Progenitor cell of endocrine pancreas (in vitro differentiated cells): ENCODE measurements at regions not wholly inside any gene's neighbourhood (a gene's known extent, or its start where the extent isn't known, plus 50 kb on each side); places are given as distances from the start of the nearest gene placed in this dataset.

ENCODE experiments used
- DNase-seq: peaks from one replicate; pipeline ENCODE4 v3.0.0; 2021; ENCODE audit warnings: low spot score; ENCODE audit not compliant: unreplicated experiment
- H3K27ac Mint-ChIP-seq: 2 replicates; pipeline ENCODE4 v1.8.0; 2021; ENCODE audit warnings: mild to moderate bottlenecking, moderate library complexity, mixed read lengths
- H3K27me3 Mint-ChIP-seq: 2 replicates; pipeline ENCODE4 v1.8.0; 2021; ENCODE audit warnings: mixed read lengths
- H3K36me3 Mint-ChIP-seq: 2 replicates; pipeline ENCODE4 v1.8.0; 2022; ENCODE audit warnings: mixed read lengths; ENCODE audit not compliant: insufficient read depth
- H3K4me1 Mint-ChIP-seq: 2 replicates; pipeline ENCODE4 v1.8.0; 2021; ENCODE audit warnings: low read depth, mixed read lengths
- H3K4me3 Mint-ChIP-seq: 2 replicates; pipeline ENCODE4 v1.8.0; 2021; ENCODE audit warnings: low read depth, mild to moderate bottlenecking, moderate library complexity, mixed read lengths
- H3K9me3 Mint-ChIP-seq: 2 replicates; pipeline ENCODE4 v1.8.0; 2021; ENCODE audit warnings: low read depth, mixed read lengths
- TF ChIP-seq, protein P1 (sequence below): fragments of 200-600 bp; sonication (generic); IDR thresholded peaks from one replicate; pipeline ENCODE4 v1.5.0; 2021; ENCODE audit warnings: antibody characterized with exemption, mild to moderate bottlenecking; ENCODE audit not compliant: unreplicated experiment

DNA sequence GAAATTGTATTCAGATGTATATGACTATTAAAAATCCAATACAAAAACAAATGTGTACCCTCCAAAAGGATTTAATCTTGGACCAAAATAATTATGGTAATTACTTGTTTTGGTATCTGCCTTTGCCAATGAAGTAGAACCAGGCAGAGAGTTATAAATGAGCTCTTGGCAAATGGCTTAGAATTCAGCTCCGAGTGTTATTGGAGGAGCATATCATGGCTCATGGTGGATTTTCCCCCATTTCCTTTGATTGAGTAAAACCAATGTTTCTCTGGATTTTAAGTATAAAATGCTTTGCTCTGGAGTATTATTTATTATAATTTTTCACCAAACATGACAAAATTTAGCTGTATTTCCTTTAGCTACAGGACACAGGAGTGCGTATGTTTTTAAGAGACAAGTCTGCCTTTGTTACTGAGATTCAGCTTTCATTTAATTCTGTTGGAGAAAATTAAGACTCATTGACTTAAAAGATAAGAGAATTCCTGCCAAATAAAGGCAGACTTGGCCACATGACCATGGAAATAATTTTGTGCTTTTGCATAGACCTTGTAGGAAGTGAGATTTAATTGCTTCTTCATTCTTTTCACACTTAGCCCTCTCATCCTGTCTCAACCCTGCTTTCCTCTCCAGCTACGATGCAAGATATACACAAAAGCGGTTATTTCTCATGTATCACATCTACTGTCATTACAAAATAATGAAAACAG lies 281.0 kb upstream of the SOX11 start:
- no peaks in the 10 kb centered on the region for H3K9me3 Mint-ChIP-seq
- H3K4me3 Mint-ChIP-seq = no peak overlapping the region

GRCh38 chr2:5412001-5412400 lies 280.2 kb upstream of the SOX11 start:
- TF ChIP-seq, protein P1, sequence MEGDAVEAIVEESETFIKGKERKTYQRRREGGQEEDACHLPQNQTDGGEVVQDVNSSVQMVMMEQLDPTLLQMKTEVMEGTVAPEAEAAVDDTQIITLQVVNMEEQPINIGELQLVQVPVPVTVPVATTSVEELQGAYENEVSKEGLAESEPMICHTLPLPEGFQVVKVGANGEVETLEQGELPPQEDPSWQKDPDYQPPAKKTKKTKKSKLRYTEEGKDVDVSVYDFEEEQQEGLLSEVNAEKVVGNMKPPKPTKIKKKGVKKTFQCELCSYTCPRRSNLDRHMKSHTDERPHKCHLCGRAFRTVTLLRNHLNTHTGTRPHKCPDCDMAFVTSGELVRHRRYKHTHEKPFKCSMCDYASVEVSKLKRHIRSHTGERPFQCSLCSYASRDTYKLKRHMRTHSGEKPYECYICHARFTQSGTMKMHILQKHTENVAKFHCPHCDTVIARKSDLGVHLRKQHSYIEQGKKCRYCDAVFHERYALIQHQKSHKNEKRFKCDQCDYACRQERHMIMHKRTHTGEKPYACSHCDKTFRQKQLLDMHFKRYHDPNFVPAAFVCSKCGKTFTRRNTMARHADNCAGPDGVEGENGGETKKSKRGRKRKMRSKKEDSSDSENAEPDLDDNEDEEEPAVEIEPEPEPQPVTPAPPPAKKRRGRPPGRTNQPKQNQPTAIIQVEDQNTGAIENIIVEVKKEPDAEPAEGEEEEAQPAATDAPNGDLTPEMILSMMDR = no peak
- Mint-ChIP-seq H3K4me3 (no peak overlapping the region), H3K27me3 (no peaks in the 10 kb centered on the region), H3K27ac (no peak overlapping the region), H3K9me3 (no peaks in the 10 kb centered on the region), H3K36me3 (no peaks in the 10 kb centered on the region), H3K4me1 (peaks cover 10% of the 10 kb centered on the region)
- DNase-seq = no peak

More for the DNA sequence above, 281.0 kb upstream of the SOX11 start:
- H3K27me3 Mint-ChIP-seq = no peaks in the 10 kb centered on the region
- H3K27ac Mint-ChIP-seq = no peak overlapping the region
- TF ChIP-seq, protein P1 = no peak
- H3K36me3 Mint-ChIP-seq = no peaks in the 10 kb centered on the region
- DNase-seq = no peak
- H3K4me1 Mint-ChIP-seq = peaks cover 10% of the 10 kb centered on the region

DNA sequence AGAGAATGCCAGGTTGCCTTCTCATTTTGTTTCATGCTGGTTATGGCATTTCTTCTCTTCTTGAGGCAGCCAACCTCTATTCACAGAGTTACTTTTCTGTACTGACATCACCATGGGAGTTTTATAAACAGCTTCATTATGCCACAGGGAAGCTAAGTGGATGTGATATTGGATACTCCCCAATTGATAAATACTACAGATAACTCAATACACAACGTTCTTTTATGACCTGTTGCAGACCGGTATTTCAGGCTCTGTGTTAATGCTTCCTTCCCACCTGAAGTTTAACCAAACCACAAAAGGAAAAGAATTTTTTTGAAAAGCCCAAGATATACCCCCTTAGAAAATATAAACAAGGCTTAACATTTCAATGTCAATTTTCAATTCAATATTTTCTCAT lies 258.3 kb upstream of the SOX11 start:
- no peak for DNase-seq
- Mint-ChIP-seq H3K27ac (no peak overlapping the region), H3K36me3 (no peaks in the 10 kb centered on the region), H3K27me3 (no peaks in the 10 kb centered on the region), H3K4me3 (no peak overlapping the region), H3K9me3 (no peaks in the 10 kb centered on the region), H3K4me1 (peaks cover 3% of the 10 kb centered on the region)
- TF ChIP-seq, protein P1 = no peak

DNA sequence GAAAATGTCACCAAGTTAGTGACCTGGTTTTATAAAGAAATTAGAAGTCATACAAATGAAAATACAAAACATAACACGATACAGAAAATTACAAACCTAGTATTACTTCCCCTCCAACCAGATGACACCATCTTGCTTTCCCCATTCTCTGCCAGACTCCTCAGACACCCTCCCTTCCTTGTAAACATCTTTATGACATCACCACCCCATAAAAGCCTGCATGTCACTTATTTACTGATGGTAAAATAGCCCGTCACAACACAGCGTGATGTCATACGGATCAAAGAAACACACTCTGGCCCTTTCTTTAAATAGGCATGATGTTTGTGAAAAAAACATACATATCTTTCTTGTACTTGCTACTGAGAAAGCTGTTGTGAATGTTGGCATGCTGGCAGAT lies 254.8 kb upstream of the SOX11 start:
- H3K4me3 Mint-ChIP-seq = no peak overlapping the region
- H3K9me3 Mint-ChIP-seq = no peaks in the 10 kb centered on the region
- DNase-seq = no peak
- H3K4me1 Mint-ChIP-seq = peaks cover 3% of the 10 kb centered on the region
- H3K27me3 Mint-ChIP-seq = no peaks in the 10 kb centered on the region
- no peak overlapping the region for H3K27ac Mint-ChIP-seq
- H3K36me3 Mint-ChIP-seq = no peaks in the 10 kb centered on the region
- TF ChIP-seq, protein P1 = no peak

DNA sequence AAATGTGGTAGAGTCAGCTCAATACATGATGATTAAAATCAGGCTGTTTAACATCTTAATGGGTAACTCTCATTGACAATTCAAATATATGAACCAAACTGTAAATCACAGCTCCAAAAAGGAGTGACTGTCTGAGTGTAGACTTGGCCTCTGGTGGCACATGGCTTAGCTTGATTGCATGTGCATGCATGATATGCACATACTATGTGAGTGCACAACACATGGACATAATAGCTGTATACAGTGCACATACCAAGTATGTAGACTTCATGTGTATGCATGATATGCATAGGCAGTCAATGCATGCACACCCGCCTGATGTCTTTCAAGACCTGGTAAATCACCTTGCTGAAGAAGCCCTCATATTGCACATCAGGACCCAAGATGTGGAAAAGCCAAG lies 252.0 kb upstream of the SOX11 start:
- DNase-seq = no peak
- Mint-ChIP-seq H3K4me1 (no peaks in the 10 kb centered on the region), H3K27me3 (no peaks in the 10 kb centered on the region), H3K36me3 (no peaks in the 10 kb centered on the region), H3K4me3 (no peak overlapping the region), H3K9me3 (peaks cover 3% of the 10 kb centered on the region), H3K27ac (no peak overlapping the region)
- TF ChIP-seq, protein P1 = no peak
